Stimulated activated CD8-positive, alpha-beta memory T cell treated with anti-CD3 and anti-CD28 coated beads, Interleukin-7, amount 100 ng/mL, for 4 hours (primary cell): ENCODE measurements at regions not wholly inside any gene's neighbourhood (a gene's known extent, or its start where the extent isn't known, plus 50 kb on each side); places are given as distances from the start of the nearest gene placed in this dataset.

Experiments used
- DNase-seq, 2 donors: peaks; one replicate each; pipeline ENCODE4 v3.0.0-alpha.2; 2020; ENCODE audit warnings: low read depth in 2 of 2

- no peak for DNase-seq
Measured at GRCh38 chr18:27826101-27826500, 350.8 kb downstream of the CDH2 start.

GRCh38 chr18:27825689-27826088 lies 351.2 kb downstream of the CDH2 start:
- DNase-seq, result no peak

- no peak for DNase-seq
Measured at GRCh38 chr18:27824841-27825681, 351.9 kb downstream of the CDH2 start.

GRCh38 chr18:27824275-27824674 lies 352.7 kb downstream of the CDH2 start:
- DNase-seq, result no peak

GRCh38 chr18:27823053-27823452 lies 353.9 kb downstream of the CDH2 start:
- no peak for DNase-seq

GRCh38 chr18:27808683-27809082 lies 368.2 kb downstream of the CDH2 start:
- no peak for DNase-seq

- DNase-seq, result no peak
Measured at GRCh38 chr18:27803957-27804356, 373.0 kb downstream of the CDH2 start.

GRCh38 chr18:27797484-27797883 lies 379.4 kb downstream of the CDH2 start:
- DNase-seq, result no peak

- no peak for DNase-seq
Measured at GRCh38 chr18:27794181-27794926, 382.6 kb downstream of the CDH2 start.

GRCh38 chr18:27793013-27793785 lies 383.7 kb downstream of the CDH2 start:
- DNase-seq, result no peak

- DNase-seq, result no peak
Measured at GRCh38 chr18:27789406-27789805, 387.5 kb downstream of the CDH2 start.

- no peak for DNase-seq
Measured at GRCh38 chr18:27787547-27787946, 389.4 kb downstream of the CDH2 start.

- no peak for DNase-seq
Measured at GRCh38 chr18:27785815-27786471, 391.0 kb downstream of the CDH2 start.

- no peak for DNase-seq
Measured at GRCh38 chr18:27780061-27780745, 396.7 kb downstream of the CDH2 start.

GRCh38 chr18:27778925-27779324 lies 398.0 kb downstream of the CDH2 start:
- no peak for DNase-seq

GRCh38 chr18:27778441-27778840 lies 398.5 kb downstream of the CDH2 start:
- DNase-seq, result no peak

GRCh38 chr18:27772081-27772480 lies 404.8 kb downstream of the CDH2 start:
- no peak for DNase-seq

GRCh38 chr18:27771571-27771970 lies 405.4 kb downstream of the CDH2 start:
- no peak for DNase-seq

- no peak for DNase-seq
Measured at GRCh38 chr18:27769152-27769551, 407.8 kb downstream of the CDH2 start.

- DNase-seq, result no peak
Measured at GRCh38 chr18:27763936-27764335, 413.0 kb downstream of the CDH2 start.

GRCh38 chr18:27763341-27763740 lies 413.6 kb downstream of the CDH2 start:
- DNase-seq, result no peak
